Mesendoderm (in vitro differentiated cells): ENCODE measurements at regions not wholly inside any gene's neighbourhood (a gene's known extent, or its start where the extent isn't known, plus 50 kb on each side); places are given as distances from the start of the nearest gene placed in this dataset.

Experiments used
- DNase-seq: peaks from one replicate; pipeline ENCODE4 v3.0.0; 2013
- H2AK5ac ChIP-seq: 2 replicates; pipeline ENCODE4 v1.6.1; 2013; ENCODE audit warnings: low read length, inconsistent platforms
- H2BK120ac ChIP-seq: 2 replicates; pipeline ENCODE4 v1.6.1; 2013; ENCODE audit warnings: low read depth, mild to moderate bottlenecking, low read length, moderate library complexity, mixed read lengths
- H2BK15ac ChIP-seq: replicated peaks from 2 replicates; pipeline ENCODE4 v1.6.1; 2013; ENCODE audit warnings: low read depth, mild to moderate bottlenecking, moderate library complexity
- H2BK5ac ChIP-seq: 2 replicates; pipeline ENCODE4 v1.6.1; 2013; ENCODE audit warnings: low read length, inconsistent platforms
- H3K18ac ChIP-seq: 2 replicates; pipeline ENCODE4 v1.6.1; 2013; ENCODE audit warnings: mild to moderate bottlenecking, low read length, mixed read lengths
- H3K23ac ChIP-seq: one replicate; pipeline ENCODE4 v1.6.1; 2013; ENCODE audit warnings: low read length
- H3K27ac ChIP-seq: 2 replicates; pipeline ENCODE4 v1.5.1; 2013; ENCODE audit warnings: low read depth, mild to moderate bottlenecking, inconsistent platforms, low read length, moderate library complexity
- H3K27me3 ChIP-seq: 2 replicates; pipeline ENCODE4 v1.6.1; 2013; ENCODE audit warnings: low read length, control low read depth, mild to moderate bottlenecking, inconsistent platforms; ENCODE audit not compliant: insufficient read depth, poor library complexity
- H3K36me3 ChIP-seq: 2 replicates; pipeline ENCODE4 v1.6.1; 2013; ENCODE audit warnings: low read length, inconsistent platforms; ENCODE audit not compliant: control insufficient read depth, insufficient read depth
- H3K4ac ChIP-seq: one replicate; pipeline ENCODE4 v1.6.1; 2013; ENCODE audit warnings: low read depth, mild to moderate bottlenecking, low read length, moderate library complexity
- H3K4me1 ChIP-seq: 2 replicates; pipeline ENCODE4 v1.6.1; 2013; ENCODE audit warnings: low read depth, low read length, inconsistent platforms; ENCODE audit not compliant: control insufficient read depth
- H3K4me2 ChIP-seq: 2 replicates; pipeline ENCODE4 v1.6.1; 2013; ENCODE audit warnings: low read length
- H3K4me3 ChIP-seq: 2 replicates; pipeline ENCODE4 v1.5.1; 2013; ENCODE audit warnings: mild to moderate bottlenecking, low read length
- H3K56ac ChIP-seq: one replicate; pipeline ENCODE4 v1.6.1; 2013; ENCODE audit warnings: low read length
- H3K79me1 ChIP-seq: 2 replicates; pipeline ENCODE4 v1.6.1; 2013; ENCODE audit warnings: low read length, inconsistent platforms
- H3K79me2 ChIP-seq: 2 replicates; pipeline ENCODE4 v1.6.1; 2013; ENCODE audit warnings: mild to moderate bottlenecking, low read length; ENCODE audit not compliant: control insufficient read depth, insufficient read depth
- H3K9ac ChIP-seq: 2 replicates; pipeline ENCODE4 v1.6.1; 2013; ENCODE audit warnings: low read length, inconsistent platforms
- H4K5ac ChIP-seq: one replicate; pipeline ENCODE4 v1.6.1; 2013; ENCODE audit warnings: low read length
- H4K8ac ChIP-seq: one replicate; pipeline ENCODE4 v1.6.1; 2013; ENCODE audit warnings: low read depth, mild to moderate bottlenecking, control low read depth, low read length, moderate library complexity
- WGBS: extraction: QIAGEN DNeasy Blood & Tissue Kit; methylation state at CpG from one replicate; pipeline ENCODE4 v1.1.7; 2013; ENCODE audit warnings: low lambda C conversion rate, missing lambda C conversion rate; ENCODE audit not compliant: insufficient coverage; ENCODE audit errors: extremely low coverage; 5-methylcytosine and 5-hydroxymethylcytosine counted together

DNA sequence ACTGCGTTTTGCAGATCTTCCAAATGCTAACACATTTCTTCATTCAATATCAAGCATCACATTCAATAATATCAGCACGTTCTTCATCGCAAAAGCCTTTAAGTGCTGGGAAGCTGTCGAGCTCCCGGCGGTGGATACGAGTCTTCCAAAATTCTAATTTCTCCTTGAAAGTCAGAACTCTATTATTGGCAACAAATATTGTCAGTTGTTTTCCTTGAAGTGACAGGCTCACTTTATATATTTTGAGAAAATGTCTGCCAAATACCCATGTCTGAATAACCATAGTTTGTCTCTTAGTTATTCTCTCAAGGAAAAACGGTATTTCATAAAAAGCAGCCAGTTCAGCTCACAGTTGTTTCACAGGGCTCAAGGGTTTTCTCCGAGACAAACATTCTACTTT, 226.2 kb upstream of the C1orf174 start:
- H2BK15ac ChIP-seq: no peak overlapping the region
- H3K4ac ChIP-seq: no peak overlapping the region
- no peak overlapping the region for H2AK5ac ChIP-seq
- no peak overlapping the region for H3K23ac ChIP-seq
- H3K4me3 ChIP-seq: no peak overlapping the region
- H3K36me3 ChIP-seq: no peaks in the 10 kb centered on the region
- H3K4me1 ChIP-seq: no peaks in the 10 kb centered on the region
- no peak overlapping the region for H3K9ac ChIP-seq
- H2BK5ac ChIP-seq: no peak overlapping the region
- no peak overlapping the region for H3K27ac ChIP-seq
- no peaks in the 10 kb centered on the region for H3K79me1 ChIP-seq
- H3K79me2 ChIP-seq: no peaks in the 10 kb centered on the region
- no peak for DNase-seq
- no CpG with 5 or more reads among the region's 9 CpGs for whole genome bisulfite sequencing
- H3K56ac ChIP-seq: no peak overlapping the region
- no peak overlapping the region for H3K18ac ChIP-seq
- H4K5ac ChIP-seq: no peak overlapping the region
- no peak overlapping the region for H4K8ac ChIP-seq
- H3K4me2 ChIP-seq: no peak overlapping the region
- no peak overlapping the region for H2BK120ac ChIP-seq
- H3K27me3 ChIP-seq: no peaks in the 10 kb centered on the region

DNA sequence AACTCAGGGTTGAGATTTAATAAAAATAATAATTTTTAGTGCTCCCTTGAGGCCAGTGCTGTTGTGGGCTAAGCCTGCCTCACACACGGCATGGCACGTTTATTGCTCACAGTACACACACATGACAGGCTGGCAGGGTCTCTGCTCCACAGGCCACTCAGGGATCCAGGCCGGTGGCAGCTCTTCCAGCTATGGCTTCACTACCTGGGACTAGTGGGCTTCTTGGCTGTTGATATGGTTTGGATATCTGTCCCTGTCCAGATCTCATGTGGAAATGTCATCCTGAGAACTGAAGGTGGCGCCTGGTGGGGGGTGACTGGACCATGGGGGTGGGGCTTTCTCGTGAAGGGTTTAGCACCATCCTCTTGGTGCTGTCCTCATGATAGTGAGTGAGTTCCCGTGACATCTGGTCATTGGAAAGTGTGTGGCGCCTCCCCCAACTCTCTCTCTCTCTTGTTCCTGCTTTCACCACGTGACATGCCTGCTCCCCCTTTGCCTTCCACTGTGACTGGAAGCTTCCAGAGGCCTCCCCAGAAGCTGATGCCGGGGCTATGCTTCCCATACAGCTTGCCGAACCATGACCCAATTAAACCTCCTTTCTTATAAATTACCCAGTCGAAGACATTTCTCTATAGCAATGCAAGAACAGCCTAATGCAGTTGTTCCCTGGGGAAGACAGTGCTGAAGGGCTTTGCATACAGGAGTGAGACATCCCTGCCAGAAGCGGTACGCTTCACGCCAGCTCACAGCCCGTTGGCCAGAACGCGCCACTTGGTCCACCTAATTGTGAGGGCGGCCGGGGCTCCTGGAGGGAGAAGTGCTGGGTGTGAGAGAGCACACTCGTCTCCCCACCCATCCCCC, 226.9 kb upstream of the C1orf174 start:
- Histone ChIP-seq H4K5ac (no peak overlapping the region), H3K27ac (no peak overlapping the region), H3K9ac (no peak overlapping the region), H2AK5ac (no peak overlapping the region), H3K4me3 (no peak overlapping the region), H3K4ac (no peak overlapping the region), H3K4me2 (no peak overlapping the region), H3K79me1 (no peaks in the 10 kb centered on the region), H2BK5ac (no peak overlapping the region), H3K23ac (no peak overlapping the region), H4K8ac (no peak overlapping the region), H3K18ac (no peak overlapping the region), H2BK15ac (no peak overlapping the region), H3K79me2 (no peaks in the 10 kb centered on the region), H2BK120ac (no peak overlapping the region), H3K27me3 (no peaks in the 10 kb centered on the region), H3K56ac (no peak overlapping the region), H3K36me3 (no peaks in the 10 kb centered on the region), H3K4me1 (no peaks in the 10 kb centered on the region)
- DNase-seq: no peak
- WGBS: no CpG with 5 or more reads among the region's 20 CpGs

DNA sequence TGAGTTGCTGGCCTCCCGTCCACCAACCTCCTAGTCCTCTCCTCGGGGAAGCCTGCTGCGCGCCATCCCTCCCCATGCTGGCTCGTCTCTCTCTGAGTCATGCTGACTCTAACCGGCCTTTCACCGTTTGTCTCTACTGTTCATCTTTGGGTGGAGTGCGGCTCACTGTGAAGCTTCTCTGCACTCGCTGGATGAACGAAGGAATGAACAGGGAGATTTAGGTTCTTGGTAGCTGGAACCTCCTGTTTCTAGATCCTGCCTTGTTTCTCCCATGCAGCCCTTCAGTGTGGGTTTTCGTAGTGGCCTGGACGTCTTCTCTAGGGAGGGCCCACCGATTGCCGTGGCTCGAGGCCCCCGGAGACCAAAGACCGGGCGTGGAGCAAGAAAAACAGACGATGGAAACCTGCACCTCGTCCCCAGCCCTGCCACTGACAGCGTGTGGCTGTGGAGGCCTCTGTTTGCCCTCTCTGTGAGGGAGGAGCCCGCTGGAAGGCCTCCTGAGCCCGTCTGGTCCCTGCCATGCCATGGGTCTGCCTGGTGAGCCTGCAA, 227.6 kb upstream of the C1orf174 start:
- Histone ChIP-seq H3K36me3 (no peaks in the 10 kb centered on the region), H3K4me3 (no peak overlapping the region), H4K5ac (no peak overlapping the region), H3K9ac (no peak overlapping the region), H2BK5ac (no peak overlapping the region), H3K4ac (no peak overlapping the region), H3K4me1 (no peaks in the 10 kb centered on the region), H4K8ac (no peak overlapping the region), H2BK120ac (no peak overlapping the region), H3K79me1 (no peaks in the 10 kb centered on the region), H2BK15ac (no peak overlapping the region), H3K18ac (no peak overlapping the region), H3K56ac (no peak overlapping the region), H3K4me2 (no peak overlapping the region), H3K23ac (no peak overlapping the region), H3K27ac (no peak overlapping the region), H3K79me2 (no peaks in the 10 kb centered on the region), H2AK5ac (no peak overlapping the region), H3K27me3 (no peaks in the 10 kb centered on the region)
- DNase-seq: no peak
- WGBS: no CpG with 5 or more reads among the region's 23 CpGs

DNA sequence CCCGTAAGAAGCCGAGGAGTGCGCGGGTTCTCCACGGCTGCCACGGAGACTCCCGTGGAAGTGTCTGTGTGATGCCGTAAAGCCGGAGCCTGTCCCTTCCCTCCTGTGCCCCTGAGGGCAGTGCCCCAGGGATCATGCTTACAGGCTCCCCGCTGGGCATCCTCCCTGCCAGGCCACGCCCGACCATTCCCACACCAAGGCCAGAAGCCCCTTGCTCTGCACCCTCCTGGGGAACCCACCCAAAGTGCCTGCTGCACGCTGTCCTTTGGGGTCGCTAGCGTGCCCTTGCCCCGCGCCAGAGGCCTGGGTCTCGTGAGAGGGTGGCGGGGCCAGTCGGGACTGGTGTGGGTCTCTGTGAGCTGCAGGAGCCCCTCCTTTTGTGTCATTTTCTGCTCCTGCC, 228.5 kb upstream of the C1orf174 start:
- DNase-seq: no peak
- Histone ChIP-seq H2BK5ac (no peak overlapping the region), H3K4me3 (no peak overlapping the region), H3K79me1 (no peaks in the 10 kb centered on the region), H2BK120ac (no peak overlapping the region), H4K8ac (no peak overlapping the region), H3K56ac (no peak overlapping the region), H3K79me2 (no peaks in the 10 kb centered on the region), H3K18ac (no peak overlapping the region), H3K27ac (no peak overlapping the region), H2BK15ac (no peak overlapping the region), H3K4ac (no peak overlapping the region), H3K36me3 (no peaks in the 10 kb centered on the region), H3K27me3 (no peaks in the 10 kb centered on the region), H2AK5ac (no peak overlapping the region), H4K5ac (no peak overlapping the region), H3K4me2 (no peak overlapping the region), H3K9ac (no peak overlapping the region), H3K4me1 (no peaks in the 10 kb centered on the region), H3K23ac (no peak overlapping the region)
- WGBS: no CpG with 5 or more reads among the region's 20 CpGs

DNA sequence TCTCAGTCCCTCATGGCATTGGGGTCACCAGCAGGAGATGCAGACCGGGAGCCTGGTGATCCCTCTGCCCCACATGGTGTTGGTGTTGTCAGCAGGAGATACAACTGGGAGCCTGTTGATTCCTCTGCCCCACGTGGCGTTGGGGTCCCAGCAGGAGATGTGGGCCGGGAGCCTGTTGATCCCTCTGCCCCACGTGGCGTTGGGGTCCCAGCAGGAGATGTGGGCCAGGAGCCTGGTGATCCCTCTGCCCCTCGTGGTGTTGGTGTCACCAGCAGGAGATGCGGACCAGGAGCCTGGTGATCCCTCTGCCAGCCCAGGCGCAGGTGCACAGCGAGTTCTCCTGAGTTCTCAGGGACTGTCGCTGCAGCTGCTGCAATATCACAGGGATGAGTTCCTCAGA, 229.6 kb upstream of the C1orf174 start:
- WGBS: no CpG with 5 or more reads among the region's 11 CpGs
- H3K4me3 ChIP-seq: no peak overlapping the region
- no peak overlapping the region for H2AK5ac ChIP-seq
- no peak overlapping the region for H3K56ac ChIP-seq
- H3K4ac ChIP-seq: no peak overlapping the region
- H3K27me3 ChIP-seq: no peaks in the 10 kb centered on the region
- no peaks in the 10 kb centered on the region for H3K79me1 ChIP-seq
- no peaks in the 10 kb centered on the region for H3K79me2 ChIP-seq
- no peak overlapping the region for H2BK15ac ChIP-seq
- no peaks in the 10 kb centered on the region for H3K36me3 ChIP-seq
- H2BK5ac ChIP-seq: no peak overlapping the region
- DNase-seq: no peak
- H4K8ac ChIP-seq: no peak overlapping the region
- H2BK120ac ChIP-seq: no peak overlapping the region
- no peak overlapping the region for H3K4me2 ChIP-seq
- no peak overlapping the region for H3K23ac ChIP-seq
- no peak overlapping the region for H3K9ac ChIP-seq
- no peak overlapping the region for H3K18ac ChIP-seq
- no peak overlapping the region for H3K27ac ChIP-seq
- H4K5ac ChIP-seq: no peak overlapping the region
- no peaks in the 10 kb centered on the region for H3K4me1 ChIP-seq
